ENCODE measurements at regions not wholly inside any gene's neighbourhood (a gene's known extent, or its start where the extent isn't known, plus 50 kb on each side); places are given as distances from the start of the nearest gene placed in this dataset.

GRCh38 chr15:38150148-38150547, 102.5 kb upstream of the SPRED1 start (continued):
- TF ChIP-seq NRF1 (IDR thresholded peaks at IDR 0.05; ENCODE audit: low read depth, low read length) (no peak), TCF12 (IDR thresholded peaks at IDR 0.05) (no peak), SIN3A (IDR thresholded peaks at IDR 0.05; ENCODE audit: borderline replicate concordance, low read depth, low read length) (no peak), RXRA (IDR thresholded peaks at IDR 0.05; ENCODE audit: borderline replicate concordance, low read depth) (no peak), EZH2phosphoT487 (IDR thresholded peaks at IDR 0.05; ENCODE audit: borderline replicate concordance, low read depth) (no peak)

GRCh38 chr15:38150794-38151193, 101.8 kb upstream of the SPRED1 start:
- no peaks in the 10 kb centered on the region for H3K9me2 ChIP-seq
- H2AFZ ChIP-seq (ENCODE audit: low read depth): no peak overlapping the region
- H3K27me3 ChIP-seq (ENCODE audit: insufficient read depth): no peaks in the 10 kb centered on the region
- CTCF ChIA-PET: no interaction called here
- H4K20me1 ChIP-seq (ENCODE audit: insufficient read depth): no peaks in the 10 kb centered on the region
- no peaks in the 10 kb centered on the region for H3K9me3 ChIP-seq
- H3F3A ChIP-seq (replicated peaks; ENCODE audit: insufficient read depth): peaks cover 3% of the 10 kb centered on the region
- no peak overlapping the region for H3K4me3 ChIP-seq (ENCODE audit: low read depth in 2 of 2, low read length in 1 of 2)
- H3K79me2 ChIP-seq (ENCODE audit: insufficient read depth): no peaks in the 10 kb centered on the region
- H3K9ac ChIP-seq: no peak overlapping the region
- TF ChIP-seq FOXM1 (IDR thresholded peaks at IDR 0.05; ENCODE audit: low read depth): no peak
- TF ChIP-seq MEF2A (IDR thresholded peaks at IDR 0.05; ENCODE audit: borderline replicate concordance, low read depth): no peak
- no peak for TF ChIP-seq TCF12 (IDR thresholded peaks at IDR 0.05)
- no peak for TF ChIP-seq TAF1 (IDR thresholded peaks at IDR 0.05; ENCODE audit: borderline replicate concordance, low read depth, low read length)
- no peak for TF ChIP-seq FOXJ3 (CRISPR knock-in tag; IDR thresholded peaks at IDR 0.05)
- TF ChIP-seq, protein P1, sequence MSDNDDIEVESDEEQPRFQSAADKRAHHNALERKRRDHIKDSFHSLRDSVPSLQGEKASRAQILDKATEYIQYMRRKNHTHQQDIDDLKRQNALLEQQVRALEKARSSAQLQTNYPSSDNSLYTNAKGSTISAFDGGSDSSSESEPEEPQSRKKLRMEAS (IDR thresholded peaks at IDR 0.05; ENCODE audit: low read depth): no peak
- TF ChIP-seq, protein P2, sequence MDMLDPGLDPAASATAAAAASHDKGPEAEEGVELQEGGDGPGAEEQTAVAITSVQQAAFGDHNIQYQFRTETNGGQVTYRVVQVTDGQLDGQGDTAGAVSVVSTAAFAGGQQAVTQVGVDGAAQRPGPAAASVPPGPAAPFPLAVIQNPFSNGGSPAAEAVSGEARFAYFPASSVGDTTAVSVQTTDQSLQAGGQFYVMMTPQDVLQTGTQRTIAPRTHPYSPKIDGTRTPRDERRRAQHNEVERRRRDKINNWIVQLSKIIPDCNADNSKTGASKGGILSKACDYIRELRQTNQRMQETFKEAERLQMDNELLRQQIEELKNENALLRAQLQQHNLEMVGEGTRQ (IDR thresholded peaks at IDR 0.05; ENCODE audit: borderline replicate concordance, low read depth, low read length): no peak
- TF ChIP-seq JUND (IDR thresholded peaks at IDR 0.05): no peak
- no peak for TF ChIP-seq POLR2AphosphoS5 (IDR thresholded peaks at IDR 0.05; ENCODE audit: low read depth, low read length)
- TF ChIP-seq, protein P3, sequence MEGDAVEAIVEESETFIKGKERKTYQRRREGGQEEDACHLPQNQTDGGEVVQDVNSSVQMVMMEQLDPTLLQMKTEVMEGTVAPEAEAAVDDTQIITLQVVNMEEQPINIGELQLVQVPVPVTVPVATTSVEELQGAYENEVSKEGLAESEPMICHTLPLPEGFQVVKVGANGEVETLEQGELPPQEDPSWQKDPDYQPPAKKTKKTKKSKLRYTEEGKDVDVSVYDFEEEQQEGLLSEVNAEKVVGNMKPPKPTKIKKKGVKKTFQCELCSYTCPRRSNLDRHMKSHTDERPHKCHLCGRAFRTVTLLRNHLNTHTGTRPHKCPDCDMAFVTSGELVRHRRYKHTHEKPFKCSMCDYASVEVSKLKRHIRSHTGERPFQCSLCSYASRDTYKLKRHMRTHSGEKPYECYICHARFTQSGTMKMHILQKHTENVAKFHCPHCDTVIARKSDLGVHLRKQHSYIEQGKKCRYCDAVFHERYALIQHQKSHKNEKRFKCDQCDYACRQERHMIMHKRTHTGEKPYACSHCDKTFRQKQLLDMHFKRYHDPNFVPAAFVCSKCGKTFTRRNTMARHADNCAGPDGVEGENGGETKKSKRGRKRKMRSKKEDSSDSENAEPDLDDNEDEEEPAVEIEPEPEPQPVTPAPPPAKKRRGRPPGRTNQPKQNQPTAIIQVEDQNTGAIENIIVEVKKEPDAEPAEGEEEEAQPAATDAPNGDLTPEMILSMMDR (IDR thresholded peaks at IDR 0.05): no peak
- no peak for TF ChIP-seq TEAD4 (IDR thresholded peaks at IDR 0.05; ENCODE audit: borderline replicate concordance, insufficient read depth)
- no peak for TF ChIP-seq RFX5 (IDR thresholded peaks at IDR 0.05; ENCODE audit: low read length)
- TF ChIP-seq RAD21 (IDR thresholded peaks at IDR 0.05; ENCODE audit: low read length): no peak
- no peak for TF ChIP-seq IRF3 (IDR thresholded peaks at IDR 0.05; ENCODE audit: low read depth, low read length)
- no peak for TF ChIP-seq CHD2 (IDR thresholded peaks at IDR 0.05; ENCODE audit: low read length, partially characterized antibody)
- TF ChIP-seq, protein P4, sequence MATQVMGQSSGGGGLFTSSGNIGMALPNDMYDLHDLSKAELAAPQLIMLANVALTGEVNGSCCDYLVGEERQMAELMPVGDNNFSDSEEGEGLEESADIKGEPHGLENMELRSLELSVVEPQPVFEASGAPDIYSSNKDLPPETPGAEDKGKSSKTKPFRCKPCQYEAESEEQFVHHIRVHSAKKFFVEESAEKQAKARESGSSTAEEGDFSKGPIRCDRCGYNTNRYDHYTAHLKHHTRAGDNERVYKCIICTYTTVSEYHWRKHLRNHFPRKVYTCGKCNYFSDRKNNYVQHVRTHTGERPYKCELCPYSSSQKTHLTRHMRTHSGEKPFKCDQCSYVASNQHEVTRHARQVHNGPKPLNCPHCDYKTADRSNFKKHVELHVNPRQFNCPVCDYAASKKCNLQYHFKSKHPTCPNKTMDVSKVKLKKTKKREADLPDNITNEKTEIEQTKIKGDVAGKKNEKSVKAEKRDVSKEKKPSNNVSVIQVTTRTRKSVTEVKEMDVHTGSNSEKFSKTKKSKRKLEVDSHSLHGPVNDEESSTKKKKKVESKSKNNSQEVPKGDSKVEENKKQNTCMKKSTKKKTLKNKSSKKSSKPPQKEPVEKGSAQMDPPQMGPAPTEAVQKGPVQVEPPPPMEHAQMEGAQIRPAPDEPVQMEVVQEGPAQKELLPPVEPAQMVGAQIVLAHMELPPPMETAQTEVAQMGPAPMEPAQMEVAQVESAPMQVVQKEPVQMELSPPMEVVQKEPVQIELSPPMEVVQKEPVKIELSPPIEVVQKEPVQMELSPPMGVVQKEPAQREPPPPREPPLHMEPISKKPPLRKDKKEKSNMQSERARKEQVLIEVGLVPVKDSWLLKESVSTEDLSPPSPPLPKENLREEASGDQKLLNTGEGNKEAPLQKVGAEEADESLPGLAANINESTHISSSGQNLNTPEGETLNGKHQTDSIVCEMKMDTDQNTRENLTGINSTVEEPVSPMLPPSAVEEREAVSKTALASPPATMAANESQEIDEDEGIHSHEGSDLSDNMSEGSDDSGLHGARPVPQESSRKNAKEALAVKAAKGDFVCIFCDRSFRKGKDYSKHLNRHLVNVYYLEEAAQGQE (IDR thresholded peaks at IDR 0.05; ENCODE audit: low read depth, low read length): no peak
- no peak for TF ChIP-seq SMC3 (IDR thresholded peaks at IDR 0.05; ENCODE audit: low read depth, low read length)
- no peaks in the 10 kb centered on the region for H3K36me3 ChIP-seq (replicated peaks in 1 of 2; ENCODE audit: control insufficient read depth in 1 of 2, insufficient read depth in 2 of 2, low read length in 1 of 2)
- no peak overlapping the region for H3K4me2 ChIP-seq
- no peak overlapping the region for H3K27ac ChIP-seq (ENCODE audit: low read depth in 2 of 2, low read length in 1 of 2)
- POLR2A ChIA-PET: no interaction called here
- DNase-seq: no peak
- no peaks in the 10 kb centered on the region for H3K4me1 ChIP-seq (ENCODE audit: control insufficient read depth in 1 of 2, insufficient read depth in 2 of 2, low read depth in 1 of 2, low read length in 1 of 2)
- 0% methylated on average over 2 of the region's 2 CpGs for WGBS (ENCODE audit: low lambda C conversion rate)

All from SK-N-SH (cell line).